GM23338 (cell line): ENCODE measurements at regions not wholly inside any gene's neighbourhood (a gene's known extent, or its start where the extent isn't known, plus 50 kb on each side); places are given as distances from the start of the nearest gene placed in this dataset.

Source experiments
- ATAC-seq: fragments of 200-7000 bp; cut with Tn5 transposase; 3 replicates; pipeline ENCODE4 v1.9.1; 2020
- DNase-seq: peaks from one replicate; pipeline ENCODE4 v3.0.0-alpha.2; 2015; ENCODE audit warnings: low spot score
- H2AFZ ChIP-seq: fragments of 200-600 bp; sonication (generic); 2 replicates; pipeline ENCODE4 v1.8.0; 2016; ENCODE audit warnings: antibody characterized with exemption, mild to moderate bottlenecking, moderate library complexity
- H3F3A ChIP-seq: fragments of 200-600 bp; sonication (generic); replicated peaks from 2 replicates; pipeline ENCODE4 v1.8.0; 2017; ENCODE audit warnings: antibody characterized with exemption, mixed run types, low read depth
- H3K27ac ChIP-seq: fragments of 200-600 bp; sonication (generic); 2 replicates; pipeline ENCODE4 v1.6.1; 2016; ENCODE audit warnings: low read depth
- H3K27me3 ChIP-seq: fragments of 200-600 bp; sonication (generic); 2 replicates; pipeline ENCODE4 v1.8.0; 2016; ENCODE audit warnings: mild to moderate bottlenecking, mixed run types, moderate library complexity; ENCODE audit not compliant: insufficient read depth
- H3K36me3 ChIP-seq: fragments of 200-600 bp; sonication (generic); 2 replicates; pipeline ENCODE4 v1.8.0; 2016; ENCODE audit warnings: mild to moderate bottlenecking; ENCODE audit not compliant: insufficient read depth
- H3K4me1 ChIP-seq: fragments of 200-600 bp; sonication (generic); 2 replicates; pipeline ENCODE4 v1.8.0; 2016; ENCODE audit warnings: mild to moderate bottlenecking, moderate library complexity; ENCODE audit not compliant: insufficient read depth
- H3K4me2 ChIP-seq: fragments of 200-600 bp; sonication (generic); 2 replicates; pipeline ENCODE4 v1.7.1; 2017; ENCODE audit warnings: mixed run types
- H3K4me3 ChIP-seq: fragments of 200-600 bp; sonication (generic); 2 replicates; pipeline ENCODE4 v1.6.1; 2016; ENCODE audit warnings: mixed run types
- H3K79me2 ChIP-seq: fragments of 200-600 bp; sonication (generic); replicated peaks from 2 replicates; pipeline ENCODE4 v1.8.0; 2017; ENCODE audit warnings: mild to moderate bottlenecking; ENCODE audit not compliant: insufficient read depth
- H3K9me2 ChIP-seq: fragments of 200-600 bp; sonication (generic); 2 replicates; pipeline ENCODE4 v1.8.0; 2017; ENCODE audit not compliant: insufficient read depth
- H4K20me1 ChIP-seq: fragments of 200-600 bp; sonication (generic); replicated peaks from 2 replicates; pipeline ENCODE4 v1.8.0; 2017; ENCODE audit warnings: mild to moderate bottlenecking; ENCODE audit not compliant: insufficient read depth
- H3K27ac Mint-ChIP-seq: 2 replicates; pipeline ENCODE4 v1.8.0; 2020; ENCODE audit warnings: inconsistent platforms, mild to moderate bottlenecking, moderate library complexity, mixed read lengths
- H3K27me3 Mint-ChIP-seq: 3 replicates; pipeline ENCODE4 v1.8.0; 2022; ENCODE audit warnings: low read depth, mild to moderate bottlenecking, moderate library complexity, mixed read lengths, inconsistent platforms; ENCODE audit not compliant: insufficient read depth, poor library complexity
- H3K36me3 Mint-ChIP-seq: 3 replicates; pipeline ENCODE4 v1.8.0; 2021; ENCODE audit warnings: low read depth, mild to moderate bottlenecking, inconsistent platforms, moderate library complexity, mixed read lengths
- H3K4me1 Mint-ChIP-seq: 3 replicates; pipeline ENCODE4 v1.8.0; 2020; ENCODE audit warnings: mild to moderate bottlenecking, inconsistent platforms, mixed read lengths
- H3K4me3 Mint-ChIP-seq: 3 replicates; pipeline ENCODE4 v1.8.0; 2021; ENCODE audit warnings: moderate library complexity, mild to moderate bottlenecking, inconsistent platforms, mixed read lengths
- H3K9me3 Mint-ChIP-seq: 3 replicates; pipeline ENCODE4 v1.8.0; 2020; ENCODE audit warnings: moderate library complexity, mild to moderate bottlenecking, inconsistent platforms, mixed read lengths
- CREB1 ChIP-seq: fragments of 250-450 bp; sonication (Bioruptor Pico); IDR thresholded peaks from 2 replicates; pipeline ENCODE4 v1.5.0; 2020; ENCODE audit warnings: low read depth, mild to moderate bottlenecking, moderate library complexity
- CTCF ChIP-seq, 2 experiments: fragments of 200-600 bp in 1 of 2; sonication (generic) in 1 of 2; conservative IDR thresholded peaks; 2 replicates each; pipeline versions ENCODE4 v1.5.1 to v1.6.1; 2016 to 2017; ENCODE audit warnings: antibody characterized with exemption in 2 of 2, low read depth in 2 of 2, mild to moderate bottlenecking in 2 of 2, moderate library complexity in 1 of 2
- ETS1 ChIP-seq: IDR thresholded peaks from 2 replicates; pipeline ENCODE4 v1.6.1; 2016; ENCODE audit warnings: antibody characterized with exemption
- EZH2 ChIP-seq: fragments of 200-600 bp; sonication (generic); IDR thresholded peaks from one replicate; pipeline ENCODE4 v1.8.0; 2017; ENCODE audit warnings: antibody characterized with exemption, mild to moderate bottlenecking, low read depth; ENCODE audit not compliant: unreplicated experiment
- EZH2phosphoT487 ChIP-seq: fragments of 200-600 bp; sonication (generic); IDR thresholded peaks from one replicate; pipeline ENCODE4 v1.8.1; 2018; ENCODE audit warnings: antibody characterized with exemption; ENCODE audit not compliant: unreplicated experiment
- JUNB ChIP-seq: IDR thresholded peaks from one replicate; pipeline ENCODE4 v1.6.1; 2016; ENCODE audit warnings: antibody characterized with exemption; ENCODE audit not compliant: unreplicated experiment
- NANOG ChIP-seq: IDR thresholded peaks from 2 replicates; pipeline ENCODE4 v1.6.1; 2016; ENCODE audit warnings: antibody characterized with exemption, borderline replicate concordance
- POLR2AphosphoS5 ChIP-seq: IDR thresholded peaks from 2 replicates; pipeline ENCODE4 v1.6.1; 2016; ENCODE audit warnings: antibody characterized with exemption, low read depth
- STAT1 ChIP-seq: IDR thresholded peaks from one replicate; pipeline ENCODE4 v1.6.1; 2016; ENCODE audit warnings: antibody characterized with exemption; ENCODE audit not compliant: unreplicated experiment
- ZNF114 ChIP-seq: fragments of 250-450 bp; sonication (Bioruptor Pico); IDR thresholded peaks from 2 replicates; pipeline ENCODE4 v1.5.0; 2020; ENCODE audit warnings: mild to moderate bottlenecking, moderate library complexity
- ZNF331 ChIP-seq: fragments of 250-450 bp; sonication (Bioruptor Pico); IDR thresholded peaks from 2 replicates; pipeline ENCODE4 v1.5.0; 2020; ENCODE audit warnings: low read depth, mild to moderate bottlenecking, moderate library complexity
- ZNF462 ChIP-seq: fragments of 250-450 bp; sonication (Bioruptor Pico); IDR thresholded peaks from 2 replicates; pipeline ENCODE4 v1.5.0; 2020; ENCODE audit warnings: mild to moderate bottlenecking, moderate library complexity
- TF ChIP-seq, protein P1 (sequence below): IDR thresholded peaks from one replicate; pipeline ENCODE4 v1.6.1; 2018; ENCODE audit warnings: antibody characterized with exemption; ENCODE audit not compliant: unreplicated experiment

DNA sequence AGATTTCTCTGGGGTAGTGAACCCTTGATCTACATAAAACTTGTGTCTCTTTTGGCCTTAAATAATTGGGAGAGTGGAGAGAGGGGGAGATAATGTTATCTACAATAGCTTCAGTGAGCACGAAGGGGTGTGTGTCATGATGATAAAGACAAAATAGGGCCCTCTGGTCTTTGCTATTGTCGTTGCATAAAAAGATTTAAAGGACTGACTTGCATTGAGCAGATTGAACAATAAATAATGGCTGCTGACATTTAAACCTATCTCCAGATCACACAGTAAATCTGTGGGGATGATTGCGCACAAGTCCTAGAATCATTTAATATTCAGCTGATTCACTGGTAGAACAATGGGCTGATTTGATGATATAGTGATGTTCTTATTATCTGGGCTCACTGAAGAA is 71.3 kb upstream of the GAP43 start:
- Mint-ChIP-seq H3K4me3 (no peak overlapping the region), H3K9me3 (no peaks in the 10 kb centered on the region; the same call in 2 of the 3 replicates), H3K36me3 (no peaks in the 10 kb centered on the region; the same call in 2 of the 3 replicates), H3K4me1 (peaks cover 27% of the 10 kb centered on the region), H3K27ac (no peak overlapping the region), H3K27me3 (peaks cover 2% of the 10 kb centered on the region)
- no peak overlapping the region for H3K4me2 ChIP-seq
- H3K36me3 ChIP-seq: no peaks in the 10 kb centered on the region
- H3F3A ChIP-seq: no peaks in the 10 kb centered on the region
- H3K27ac ChIP-seq: no peak overlapping the region
- DNase-seq (no peak), ATAC-seq (no peak)
- no peaks in the 10 kb centered on the region for H4K20me1 ChIP-seq
- TF ChIP-seq POLR2AphosphoS5 (no peak), ZNF462 (CRISPR knock-in tag) (no peak), CTCF (conservative IDR thresholded peaks at IDR 0.05; ENCODE audit: low read depth in 2 of 2) (no peak), ETS1 (no peak), EZH2 (no peak), JUNB (no peak), CREB1 (CRISPR knock-in tag) (no peak), ZNF331 (CRISPR knock-in tag) (no peak), NANOG (no peak), STAT1 (no peak), EZH2phosphoT487 (no peak), ZNF114 (CRISPR knock-in tag) (no peak)
- TF ChIP-seq, protein P1, sequence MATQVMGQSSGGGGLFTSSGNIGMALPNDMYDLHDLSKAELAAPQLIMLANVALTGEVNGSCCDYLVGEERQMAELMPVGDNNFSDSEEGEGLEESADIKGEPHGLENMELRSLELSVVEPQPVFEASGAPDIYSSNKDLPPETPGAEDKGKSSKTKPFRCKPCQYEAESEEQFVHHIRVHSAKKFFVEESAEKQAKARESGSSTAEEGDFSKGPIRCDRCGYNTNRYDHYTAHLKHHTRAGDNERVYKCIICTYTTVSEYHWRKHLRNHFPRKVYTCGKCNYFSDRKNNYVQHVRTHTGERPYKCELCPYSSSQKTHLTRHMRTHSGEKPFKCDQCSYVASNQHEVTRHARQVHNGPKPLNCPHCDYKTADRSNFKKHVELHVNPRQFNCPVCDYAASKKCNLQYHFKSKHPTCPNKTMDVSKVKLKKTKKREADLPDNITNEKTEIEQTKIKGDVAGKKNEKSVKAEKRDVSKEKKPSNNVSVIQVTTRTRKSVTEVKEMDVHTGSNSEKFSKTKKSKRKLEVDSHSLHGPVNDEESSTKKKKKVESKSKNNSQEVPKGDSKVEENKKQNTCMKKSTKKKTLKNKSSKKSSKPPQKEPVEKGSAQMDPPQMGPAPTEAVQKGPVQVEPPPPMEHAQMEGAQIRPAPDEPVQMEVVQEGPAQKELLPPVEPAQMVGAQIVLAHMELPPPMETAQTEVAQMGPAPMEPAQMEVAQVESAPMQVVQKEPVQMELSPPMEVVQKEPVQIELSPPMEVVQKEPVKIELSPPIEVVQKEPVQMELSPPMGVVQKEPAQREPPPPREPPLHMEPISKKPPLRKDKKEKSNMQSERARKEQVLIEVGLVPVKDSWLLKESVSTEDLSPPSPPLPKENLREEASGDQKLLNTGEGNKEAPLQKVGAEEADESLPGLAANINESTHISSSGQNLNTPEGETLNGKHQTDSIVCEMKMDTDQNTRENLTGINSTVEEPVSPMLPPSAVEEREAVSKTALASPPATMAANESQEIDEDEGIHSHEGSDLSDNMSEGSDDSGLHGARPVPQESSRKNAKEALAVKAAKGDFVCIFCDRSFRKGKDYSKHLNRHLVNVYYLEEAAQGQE: no peak
- no peak overlapping the region for H2AFZ ChIP-seq
- H3K4me3 ChIP-seq: no peak overlapping the region
- peaks cover 35% of the 10 kb centered on the region for H3K4me1 ChIP-seq
- no peaks in the 10 kb centered on the region; the same call in 1 of the 2 replicates for H3K9me2 ChIP-seq
- H3K79me2 ChIP-seq: no peaks in the 10 kb centered on the region
- no peaks in the 10 kb centered on the region for H3K27me3 ChIP-seq
